Left ventricle myocardium superior (tissue), 1 donor: ENCODE measurements at regions not wholly inside any gene's neighbourhood (a gene's known extent, or its start where the extent isn't known, plus 50 kb on each side); places are given as distances from the start of the nearest gene placed in this dataset.

Experiments used
- ATAC-seq: fragments of 200-7000 bp; cut with Tn5 transposase; one replicate; pipeline ENCODE4 v1.9.1; 2020; ENCODE audit warnings: mild to moderate bottlenecking, moderate library complexity
- DNase-seq: peaks from one replicate; pipeline ENCODE4 v3.0.0-alpha.2; 2020
- intact Hi-C: fragments of 100-400 bp; cut with micrococcal nuclease; formaldehyde crosslinking; loops from one replicate; pipeline ENCODE4 v1.11.0; 2022
- donor health status: DM: no; HTN: yes; CAD: no; lungs with severe emphysema.

DNA sequence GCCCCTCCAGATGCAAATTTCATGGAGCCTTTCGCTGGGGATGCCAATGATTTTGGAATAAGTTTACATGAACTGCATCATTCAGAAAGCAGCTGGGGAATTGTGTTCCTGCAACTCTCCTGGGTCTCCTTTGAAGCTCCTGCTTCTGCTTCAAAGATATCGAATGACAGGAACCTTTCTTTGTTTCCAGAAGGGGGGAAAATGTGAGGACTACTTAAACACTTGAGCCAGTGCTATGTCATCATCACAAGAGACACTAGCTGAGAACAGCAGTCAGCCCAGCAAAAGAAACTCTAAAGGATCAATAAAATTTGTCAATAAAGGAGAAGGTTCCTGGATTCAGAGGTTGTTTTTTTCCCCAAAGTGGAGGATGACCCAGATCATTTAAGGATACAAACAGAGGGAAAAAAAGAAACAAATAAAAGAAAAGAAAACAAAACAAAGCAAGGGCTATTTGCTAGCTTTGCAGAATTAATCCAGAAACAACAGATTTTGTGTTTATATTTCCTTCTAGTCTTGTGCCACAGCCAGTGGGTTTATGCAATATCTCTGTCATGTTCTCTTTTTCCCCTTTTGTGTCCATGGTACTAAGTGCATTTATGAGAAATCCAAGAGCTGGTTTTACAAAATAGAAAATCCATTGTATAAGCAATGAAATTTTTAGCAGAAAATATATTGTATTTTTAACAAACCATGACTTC is 463.7 kb downstream of the CDH2 start:
- DNase-seq = no peak
- intact Hi-C loops = no loop called here
- ATAC-seq = no peak

DNA sequence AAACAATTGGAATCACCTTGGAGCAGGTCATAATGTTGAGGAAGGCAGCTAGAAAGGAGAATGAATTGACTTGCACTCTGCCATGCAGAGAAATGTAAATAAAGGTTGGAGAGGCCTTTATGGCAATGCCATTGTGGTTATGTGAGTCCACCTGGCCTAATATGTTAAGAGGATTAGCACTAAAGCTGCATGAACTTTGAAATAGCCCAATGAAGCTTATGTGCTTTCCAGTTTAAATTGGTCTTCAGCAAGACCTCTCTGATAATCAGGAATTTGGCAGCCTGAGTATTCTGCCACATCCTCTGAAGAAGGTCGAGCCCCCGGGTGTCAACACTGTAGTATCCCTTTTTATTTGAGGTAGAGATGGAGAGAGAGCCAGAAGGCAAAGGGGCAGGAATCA is 464.9 kb downstream of the CDH2 start:
- ATAC-seq (no peak), DNase-seq (no peak)
- intact Hi-C loops = no loop called here

DNA sequence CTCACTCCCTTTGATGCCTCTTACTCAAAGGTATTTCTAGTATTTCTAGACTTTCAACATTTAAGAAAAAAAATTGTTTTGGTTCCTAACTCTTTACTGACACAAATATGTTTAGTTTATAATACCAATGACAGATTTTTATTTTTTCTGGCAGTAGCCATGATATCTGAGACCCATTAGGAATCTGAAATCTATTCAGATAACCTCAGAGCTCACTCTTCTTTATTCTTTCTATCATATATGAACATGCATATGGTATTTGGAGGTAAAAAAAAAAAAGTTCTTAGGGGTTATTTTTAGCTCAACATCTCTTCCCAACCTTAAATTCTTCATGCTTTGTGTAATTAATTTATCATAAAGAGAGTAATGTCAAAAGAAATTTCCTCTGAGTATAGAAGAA is 465.5 kb downstream of the CDH2 start:
- DNase-seq = no peak
- intact Hi-C loops = no loop called here
- ATAC-seq = no peak

DNA sequence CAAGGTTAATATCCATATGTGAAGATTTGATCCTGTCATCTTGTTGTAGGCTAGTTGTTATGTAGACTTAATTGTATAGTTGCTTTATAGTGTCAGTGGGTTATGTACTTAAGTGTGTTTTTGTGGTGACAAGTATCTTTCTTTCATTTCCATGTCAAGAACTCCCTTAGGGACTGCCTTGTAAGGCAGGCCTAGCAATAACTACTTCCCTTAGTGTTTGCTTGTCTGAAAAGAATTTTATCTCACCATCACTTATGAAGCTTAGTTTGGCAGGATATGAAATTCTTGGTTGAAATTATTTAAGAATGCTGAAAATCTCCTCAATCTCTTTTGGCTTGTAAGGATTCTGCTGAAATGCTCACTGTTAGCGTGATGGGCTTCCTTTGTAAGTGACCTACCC is 467.6 kb downstream of the CDH2 start:
- DNase-seq = no peak
- no peak for ATAC-seq
- intact Hi-C loops = no loop called here

DNA sequence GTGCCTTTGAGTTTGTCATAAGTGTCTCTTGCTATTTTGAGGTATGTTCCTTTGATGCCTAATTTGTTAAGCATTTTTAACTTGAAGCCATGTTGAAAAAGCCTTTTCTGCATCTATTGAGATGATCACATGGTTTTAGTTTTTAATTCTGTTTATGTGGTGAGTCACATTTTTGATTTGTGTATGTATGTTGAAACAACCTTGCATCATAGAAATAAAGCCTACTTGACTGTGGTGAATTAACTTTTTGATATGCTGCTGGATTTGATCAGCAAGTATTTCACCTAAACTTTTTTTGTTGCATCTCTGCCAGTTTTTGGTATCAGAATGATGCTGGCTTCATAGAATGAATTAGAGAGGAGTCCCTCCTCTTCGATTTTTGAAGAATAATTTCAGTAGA is 469.7 kb downstream of the CDH2 start:
- intact Hi-C loops = no loop called here
- DNase-seq (no peak), ATAC-seq (no peak)

DNA sequence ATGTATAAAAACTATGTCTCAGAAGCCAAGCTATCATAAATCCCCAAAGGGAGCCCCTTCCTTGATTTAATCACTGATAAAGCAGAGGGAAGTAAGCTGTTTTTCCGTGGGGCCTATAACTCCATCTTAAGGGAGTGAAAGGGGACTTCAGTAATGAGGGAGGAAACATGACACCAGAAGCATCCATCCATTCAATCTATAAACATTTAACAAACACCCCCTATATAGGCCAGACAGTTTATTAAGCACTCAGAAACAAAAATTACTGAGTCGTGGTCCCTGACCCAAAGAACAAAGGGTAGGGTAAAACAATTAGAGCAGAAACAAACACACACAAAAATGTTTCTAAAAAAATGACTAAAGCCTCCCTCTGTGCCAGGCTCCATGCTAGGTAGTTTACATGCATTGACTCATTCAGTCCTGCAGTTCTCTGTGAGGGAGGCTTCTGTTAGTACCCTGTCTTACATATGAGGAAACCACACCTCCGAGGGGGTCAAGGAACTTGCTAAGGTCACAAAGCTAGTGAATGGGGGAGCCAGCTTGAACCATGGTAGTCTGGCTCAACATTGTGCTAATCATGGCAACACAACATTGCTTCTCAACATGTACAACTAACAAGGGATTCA is 472.1 kb downstream of the CDH2 start:
- intact Hi-C loops = no loop called here
- ATAC-seq (no peak), DNase-seq (no peak)

DNA sequence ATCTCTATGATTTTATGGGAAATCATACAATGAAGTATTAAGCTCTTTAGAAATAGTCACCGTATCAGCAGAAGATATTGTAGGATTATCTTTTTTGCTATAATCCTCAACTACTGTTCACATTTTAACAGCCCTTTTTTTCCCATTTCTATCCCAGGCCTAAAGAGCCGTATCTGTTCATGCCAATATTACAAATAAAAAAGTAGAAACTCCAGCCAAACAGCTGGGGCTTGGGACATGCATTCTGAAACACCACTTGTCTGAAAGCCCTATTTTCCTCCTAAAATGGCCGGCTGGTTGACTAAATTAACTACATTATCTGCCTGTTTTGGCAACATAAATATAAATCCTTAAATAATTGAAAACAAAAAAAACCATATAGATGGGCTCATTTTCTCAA is 477.8 kb downstream of the CDH2 start:
- ATAC-seq = no peak
- intact Hi-C loops = no loop called here
- no peak for DNase-seq

DNA sequence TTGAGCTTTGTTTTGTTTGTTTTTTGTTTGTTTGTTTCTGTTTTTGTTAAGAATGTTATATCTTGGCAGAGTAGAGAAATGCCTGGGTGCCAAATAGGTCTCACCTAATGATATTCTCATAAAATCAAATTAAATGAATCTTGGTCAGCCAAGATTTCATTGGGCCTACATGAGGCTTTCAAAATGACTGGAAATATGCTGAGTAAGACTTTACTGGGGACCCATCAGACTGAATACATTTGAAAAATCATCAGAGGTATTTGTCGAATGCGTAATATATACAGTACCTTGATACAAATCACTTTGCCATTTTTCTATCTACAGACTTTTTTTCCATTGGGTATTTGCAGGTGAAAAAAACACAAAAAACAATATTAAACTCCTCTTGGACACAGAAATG is 480.8 kb downstream of the CDH2 start:
- DNase-seq (no peak), ATAC-seq (no peak)
- intact Hi-C loops = no loop called here

DNA sequence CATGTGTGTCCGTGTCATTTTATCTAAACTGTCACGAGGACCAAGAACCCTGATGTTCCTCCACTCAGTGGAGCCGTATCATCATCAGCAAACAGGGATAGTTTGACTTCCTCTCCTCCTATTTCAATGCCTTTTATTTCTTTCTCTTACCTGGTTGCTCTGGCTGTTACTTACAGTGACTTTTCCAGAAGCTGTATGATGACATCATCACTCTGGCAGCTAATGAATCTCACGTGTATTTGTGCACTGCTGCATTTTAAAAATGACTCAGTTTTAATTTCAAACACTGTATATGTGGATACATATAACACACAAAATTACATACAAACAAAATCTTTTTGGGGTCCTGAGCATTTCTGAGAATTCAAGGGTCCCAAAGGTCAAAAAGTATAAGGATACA is 481.4 kb downstream of the CDH2 start:
- ATAC-seq (no peak), DNase-seq (no peak)
- intact Hi-C loops = no loop called here

DNA sequence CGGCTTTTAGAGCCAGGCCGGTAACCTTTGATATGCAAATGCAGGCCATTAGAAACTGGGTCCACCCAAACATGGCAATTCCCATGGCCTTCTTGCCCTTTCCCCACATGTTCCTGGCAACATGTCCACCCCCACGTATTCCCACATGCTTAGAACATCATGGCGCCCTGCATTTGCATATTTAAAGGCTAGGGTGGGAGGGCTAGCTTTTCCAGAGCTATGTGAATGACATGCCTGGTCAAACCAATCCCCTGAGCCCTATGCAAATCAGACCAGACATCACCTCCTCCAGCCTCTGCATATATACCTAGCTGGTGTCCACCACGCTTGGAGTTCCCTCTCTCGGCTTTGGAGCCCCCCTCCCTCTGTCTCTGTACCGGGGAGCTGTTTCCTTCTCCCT is 481.9 kb downstream of the CDH2 start:
- ATAC-seq = no peak
- intact Hi-C loops = no loop called here
- no peak for DNase-seq

DNA sequence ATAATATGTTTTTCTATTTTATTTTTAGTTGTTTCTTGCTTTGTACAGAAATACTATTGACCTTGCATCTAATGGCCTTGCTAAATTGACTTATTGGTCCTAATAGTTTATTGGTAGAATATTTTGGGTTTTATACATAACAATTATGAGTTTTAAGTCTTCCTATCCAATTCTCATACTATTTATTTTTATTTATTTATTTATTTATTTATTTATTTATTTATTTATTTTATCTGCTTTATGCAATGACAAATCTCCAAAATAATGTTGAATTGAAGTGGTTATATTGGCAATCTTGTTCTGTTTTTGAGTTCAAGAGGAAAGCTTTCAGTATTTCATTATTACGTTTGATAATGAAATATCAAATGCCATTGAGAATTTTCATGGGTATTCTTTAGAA is 488.3 kb downstream of the CDH2 start:
- DNase-seq = no peak
- no peak for ATAC-seq
- intact Hi-C loops = loop anchor here (5.0 kb wide), 1 partner anchor 64 kb away; no protein-coding TSS in a partner anchor

DNA sequence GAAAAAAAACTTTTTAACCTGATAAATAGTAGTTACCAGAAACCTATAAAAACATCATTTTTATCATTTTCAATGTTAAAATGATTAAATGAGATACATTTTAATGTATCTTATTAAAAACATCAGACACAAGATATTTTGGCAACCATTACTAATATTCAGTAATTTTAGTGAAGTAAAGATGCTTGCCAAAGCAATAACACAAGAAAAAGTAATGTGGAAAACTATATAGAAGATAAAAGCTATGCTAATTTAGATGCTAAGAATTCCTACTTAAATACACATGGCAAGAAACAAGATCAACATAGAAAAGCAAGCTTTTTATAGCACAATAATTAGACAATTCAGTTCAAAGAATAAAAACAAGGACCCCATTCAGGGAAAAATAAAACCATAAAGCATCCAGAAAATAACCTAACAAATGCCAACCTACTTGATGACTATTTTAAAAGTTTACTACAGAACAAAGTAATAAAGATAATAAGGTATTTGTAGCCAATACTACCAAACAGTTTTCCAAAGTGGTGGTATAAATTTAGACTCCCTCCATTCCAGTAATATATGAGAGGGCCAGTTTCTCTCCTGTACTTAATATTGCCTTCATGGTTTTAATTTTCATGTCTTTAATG is 489.5 kb downstream of the CDH2 start:
- ATAC-seq = no peak
- intact Hi-C loops = loop anchor here (5.0 kb wide), 1 partner anchor 65 kb away; no protein-coding TSS in a partner anchor

DNA sequence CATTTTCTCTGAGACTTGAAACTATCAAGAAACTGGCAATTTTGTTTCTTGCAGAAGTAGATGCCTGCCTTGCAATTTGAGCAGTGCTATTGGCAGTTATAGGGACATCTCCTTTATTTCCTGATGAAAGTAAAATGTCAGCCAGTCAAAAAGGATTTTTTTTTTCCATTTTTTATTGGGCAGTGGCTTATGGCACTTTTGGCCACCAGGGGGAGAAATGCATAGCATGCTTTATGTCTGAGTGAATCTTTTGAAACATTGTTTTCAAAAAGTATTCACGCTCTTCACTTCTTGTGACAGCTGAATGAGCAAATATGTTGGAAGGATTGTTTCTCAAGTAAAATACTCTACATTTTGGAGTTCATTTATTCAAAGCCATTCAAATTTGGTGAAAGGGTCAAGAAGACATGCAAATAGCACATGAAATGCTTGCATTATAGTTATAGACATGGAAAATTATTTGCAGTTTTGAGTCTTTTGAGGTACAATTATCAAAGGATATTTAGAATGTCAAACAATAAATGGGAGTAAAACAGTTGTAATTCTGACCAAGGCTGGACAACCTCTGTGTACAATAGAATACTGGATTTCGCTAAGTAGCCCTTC is 491.0 kb downstream of the CDH2 start:
- intact Hi-C loops = loop anchor here (5.0 kb wide), 1 partner anchor 66 kb away; no protein-coding TSS in a partner anchor
- no peak for ATAC-seq

More for the DNA sequence above, 489.5 kb downstream of the CDH2 start:
- no peak for DNase-seq

DNA sequence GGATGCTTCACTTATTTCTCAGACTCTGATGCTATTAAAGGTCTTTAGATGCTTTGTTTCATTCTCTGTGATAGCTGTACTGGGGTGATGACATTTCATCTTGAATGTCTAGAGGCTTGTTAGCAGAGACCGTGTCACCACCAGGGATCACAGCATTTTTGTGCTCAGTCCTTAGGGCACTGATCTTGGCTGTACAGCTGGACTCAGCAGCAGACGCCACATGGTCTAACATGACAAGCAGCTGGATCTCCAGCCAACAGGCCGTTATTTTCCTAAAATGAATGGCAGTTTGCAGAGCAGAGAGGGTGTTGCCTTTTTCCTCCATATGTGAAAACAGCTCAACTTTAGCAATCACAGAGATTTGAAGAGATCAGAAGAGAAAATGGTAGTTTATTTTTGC is 491.8 kb downstream of the CDH2 start:
- intact Hi-C loops = loop anchor here (5.0 kb wide), 1 partner anchor 67 kb away; no protein-coding TSS in a partner anchor
- no peak for DNase-seq
- peak; percentile 67 for ATAC-seq

More for the DNA sequence above, 491.0 kb downstream of the CDH2 start:
- no peak for DNase-seq

DNA sequence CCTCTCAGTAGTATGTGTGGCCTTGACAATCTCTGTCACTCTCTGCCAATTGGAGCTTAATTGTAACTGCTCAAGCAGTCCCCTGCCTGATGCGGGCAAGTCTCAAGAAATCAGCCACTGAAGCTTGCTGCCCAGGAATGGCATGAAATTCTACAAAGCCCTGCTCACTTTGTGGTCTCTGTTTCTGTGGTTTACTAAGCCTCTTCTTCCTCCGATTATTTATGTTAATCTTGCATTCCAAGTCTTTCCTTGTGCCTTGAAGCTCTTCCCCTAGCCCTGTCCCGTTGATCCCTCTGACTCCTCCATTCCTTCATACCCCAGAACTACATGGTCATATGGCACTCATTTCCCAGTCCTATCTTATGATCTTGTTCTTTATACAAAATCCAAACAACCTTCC is 489.3 kb upstream of the CHST9 start:
- ATAC-seq = no peak
- intact Hi-C loops = no loop called here

DNA sequence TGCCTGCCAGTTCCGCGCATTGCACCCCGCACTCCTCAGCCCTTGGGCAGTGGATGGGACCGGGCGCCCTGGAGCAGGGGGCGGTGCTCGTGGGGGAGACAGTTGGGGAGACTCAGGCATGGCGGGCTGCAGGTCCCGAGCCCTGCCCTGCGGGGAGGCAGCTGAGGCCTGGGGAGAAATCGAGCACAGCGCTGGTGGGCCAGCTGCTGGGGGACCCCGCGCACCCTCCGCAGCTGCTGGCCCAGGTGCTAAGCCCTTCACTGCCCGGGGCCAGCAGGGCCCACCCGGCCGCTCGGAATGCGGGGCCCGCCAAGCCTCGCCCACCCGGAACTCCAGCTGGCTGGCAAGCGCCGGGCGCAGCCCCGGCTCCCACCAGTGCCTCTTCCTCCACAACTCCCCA is 488.8 kb upstream of the CHST9 start:
- ATAC-seq (no peak), DNase-seq (no peak)

More for the DNA sequence above, 489.3 kb upstream of the CHST9 start:
- no peak for DNase-seq

DNA sequence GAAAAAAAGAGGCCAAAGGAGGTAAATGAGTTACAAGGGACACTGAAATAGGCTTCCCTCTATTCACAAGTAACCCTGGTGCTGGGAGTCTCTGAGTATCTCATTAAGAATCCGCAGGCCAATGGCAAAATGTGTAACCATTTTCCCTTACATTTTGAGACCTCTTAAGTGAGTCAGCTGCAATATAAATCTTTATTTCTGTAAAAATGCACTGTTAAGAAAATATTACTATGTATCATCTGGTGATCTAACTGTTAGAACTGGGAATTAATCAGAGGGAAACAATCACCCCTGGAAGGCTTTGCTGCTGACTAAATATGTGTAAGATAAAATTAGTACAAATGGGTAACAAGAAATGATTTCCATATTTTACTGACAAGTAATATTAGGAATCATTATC is 483.1 kb upstream of the CHST9 start:
- intact Hi-C loops = no loop called here
- no peak for ATAC-seq

More for the DNA sequence above, 488.8 kb upstream of the CHST9 start:
- intact Hi-C loops = no loop called here

DNA sequence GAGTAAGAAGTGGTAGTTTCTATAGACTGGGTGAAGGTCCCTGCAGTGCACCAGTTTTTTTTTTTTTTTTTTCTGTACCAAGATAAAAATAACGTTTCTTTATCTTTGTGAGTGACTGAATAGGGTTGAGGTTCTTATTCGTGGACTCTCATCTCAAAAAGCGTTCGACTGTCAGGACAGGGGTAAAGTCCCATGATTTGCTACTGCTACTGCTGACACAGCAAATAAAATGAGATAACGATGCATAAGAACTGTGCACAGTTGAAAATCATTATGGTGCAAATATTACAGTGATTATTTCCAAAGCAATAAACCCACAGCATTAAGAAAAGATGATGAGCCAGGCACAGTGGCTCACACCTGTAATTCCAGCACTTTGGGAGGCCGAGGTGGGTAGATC is 482.0 kb upstream of the CHST9 start:
- ATAC-seq = no peak
- no peak for DNase-seq
- intact Hi-C loops = no loop called here

More for the DNA sequence above, 483.1 kb upstream of the CHST9 start:
- DNase-seq = no peak

DNA sequence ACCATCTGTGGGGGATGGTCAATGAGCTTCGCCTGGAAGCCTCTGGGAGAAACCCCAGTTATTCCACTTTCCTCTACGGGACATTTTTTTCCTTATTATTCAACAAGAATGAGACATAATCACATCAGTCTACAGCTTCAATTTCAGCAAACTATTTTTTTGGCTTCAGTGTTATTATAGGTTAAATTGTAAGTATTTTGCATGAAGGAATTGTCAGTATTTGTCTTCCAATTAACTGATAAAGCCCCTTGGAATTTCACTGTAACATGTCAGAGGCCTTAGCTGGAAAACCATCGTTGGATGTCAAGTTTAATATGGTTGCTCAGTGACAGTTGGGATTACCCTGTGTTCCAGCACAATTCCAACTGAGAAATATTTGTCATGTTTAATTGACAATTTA is 480.9 kb upstream of the CHST9 start:
- DNase-seq = no peak
- no peak for ATAC-seq
- intact Hi-C loops = no loop called here

DNA sequence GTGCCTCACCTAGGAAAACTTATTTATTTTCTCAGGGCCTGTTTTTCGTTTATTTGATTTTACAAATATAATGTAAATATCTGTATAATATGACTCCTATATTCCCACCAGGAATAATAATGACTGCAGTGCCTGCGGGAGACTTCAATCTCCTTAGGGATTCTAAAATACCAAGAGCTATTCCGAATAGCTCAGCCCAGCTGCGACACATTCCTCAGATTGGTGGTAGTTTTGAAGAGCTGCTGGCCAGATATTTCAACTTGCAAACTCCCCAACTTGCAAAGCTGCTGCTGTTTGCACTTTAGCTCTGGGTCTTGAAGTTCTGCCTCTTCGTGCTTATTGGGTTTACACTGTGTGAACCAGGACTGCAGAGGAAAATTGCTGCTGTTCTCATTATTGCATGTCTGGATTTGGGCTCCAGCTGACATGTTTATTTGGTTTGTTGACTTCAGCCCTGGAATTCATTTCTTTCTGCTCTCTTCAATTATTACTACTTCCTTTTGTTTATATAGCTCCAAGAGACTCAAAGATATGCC is 480.2 kb upstream of the CHST9 start:
- no peak for ATAC-seq
- intact Hi-C loops = no loop called here
- DNase-seq = no peak
